Neural progenitor cell (in vitro differentiated cells): ENCODE measurements at regions not wholly inside any gene's neighbourhood (a gene's known extent, or its start where the extent isn't known, plus 50 kb on each side); places are given as distances from the start of the nearest gene placed in this dataset.

ENCODE experiments used
- DNase-seq: peaks from one replicate; pipeline ENCODE4 v3.0.0-alpha.2; 2016; ENCODE audit warnings: low spot score
- H2AFZ ChIP-seq: fragments of 200-600 bp; sonication (generic); replicated peaks from 2 replicates; pipeline ENCODE4 v1.6.1; 2016; ENCODE audit warnings: antibody characterized with exemption
- H3F3A ChIP-seq: fragments of 200-600 bp; sonication (generic); 2 replicates; pipeline ENCODE4 v1.6.1; 2016; ENCODE audit warnings: antibody characterized with exemption, low read depth
- H3K27ac ChIP-seq: fragments of 200-600 bp; sonication (generic); 2 replicates; pipeline ENCODE4 v1.5.1; 2016; ENCODE audit warnings: mild to moderate bottlenecking
- H3K27me3 ChIP-seq: fragments of 200-600 bp; sonication (generic); 2 replicates; pipeline ENCODE4 v1.6.1; 2016; ENCODE audit warnings: mild to moderate bottlenecking, moderate library complexity
- H3K36me3 ChIP-seq: fragments of 200-600 bp; sonication (generic); 2 replicates; pipeline ENCODE4 v1.5.1; 2016
- H3K4me1 ChIP-seq: fragments of 200-600 bp; sonication (generic); 2 replicates; pipeline ENCODE4 v1.6.1; 2016; ENCODE audit warnings: mixed run types
- H3K4me2 ChIP-seq: fragments of 200-600 bp; sonication (generic); 2 replicates; pipeline ENCODE4 v1.6.1; 2016
- H3K4me3 ChIP-seq: fragments of 200-600 bp; sonication (generic); 2 replicates; pipeline ENCODE4 v1.5.1; 2016
- H3K79me2 ChIP-seq: fragments of 200-600 bp; sonication (generic); 2 replicates; pipeline ENCODE4 v1.6.1; 2016; ENCODE audit warnings: low read depth
- H3K9ac ChIP-seq: fragments of 200-600 bp; sonication (generic); 2 replicates; pipeline ENCODE4 v1.6.1; 2016
- H3K9me3 ChIP-seq: fragments of 200-600 bp; sonication (generic); 2 replicates; pipeline ENCODE4 v1.5.1; 2016; ENCODE audit warnings: low read depth
- H4K20me1 ChIP-seq: fragments of 200-600 bp; sonication (generic); 2 replicates; pipeline ENCODE4 v1.6.1; 2016; ENCODE audit warnings: low read depth
- H3K27ac Mint-ChIP-seq: 3 replicates; pipeline ENCODE4 v1.8.0; 2021; ENCODE audit warnings: mixed read lengths
- H3K27me3 Mint-ChIP-seq: 2 replicates; pipeline ENCODE4 v1.8.0; 2022; ENCODE audit warnings: low read depth, mild to moderate bottlenecking, inconsistent platforms, moderate library complexity, mixed read lengths; ENCODE audit not compliant: insufficient read depth
- H3K36me3 Mint-ChIP-seq: 3 replicates; pipeline ENCODE4 v1.8.0; 2021; ENCODE audit warnings: mixed read lengths
- H3K4me1 Mint-ChIP-seq: 3 replicates; pipeline ENCODE4 v1.8.0; 2021; ENCODE audit warnings: mixed read lengths
- H3K4me3 Mint-ChIP-seq: 3 replicates; pipeline ENCODE4 v1.8.0; 2021; ENCODE audit warnings: mild to moderate bottlenecking, moderate library complexity, mixed read lengths
- H3K9me3 Mint-ChIP-seq: 3 replicates; pipeline ENCODE4 v1.8.0; 2020; ENCODE audit warnings: mixed read lengths
- CTCF ChIP-seq: fragments of 200-600 bp; sonication (generic); IDR thresholded peaks from 2 replicates; pipeline ENCODE4 v1.5.1; 2017; ENCODE audit warnings: antibody characterized with exemption, mild to moderate bottlenecking
- EZH2 ChIP-seq: fragments of 200-600 bp; sonication (generic); IDR thresholded peaks from 2 replicates; pipeline ENCODE4 v1.6.1; 2017; ENCODE audit warnings: antibody characterized with exemption, mild to moderate bottlenecking, moderate library complexity
- EZH2phosphoT487 ChIP-seq: fragments of 200-600 bp; sonication (generic); IDR thresholded peaks from 2 replicates; pipeline ENCODE4 v1.6.1; 2017; ENCODE audit warnings: antibody characterized with exemption

DNA sequence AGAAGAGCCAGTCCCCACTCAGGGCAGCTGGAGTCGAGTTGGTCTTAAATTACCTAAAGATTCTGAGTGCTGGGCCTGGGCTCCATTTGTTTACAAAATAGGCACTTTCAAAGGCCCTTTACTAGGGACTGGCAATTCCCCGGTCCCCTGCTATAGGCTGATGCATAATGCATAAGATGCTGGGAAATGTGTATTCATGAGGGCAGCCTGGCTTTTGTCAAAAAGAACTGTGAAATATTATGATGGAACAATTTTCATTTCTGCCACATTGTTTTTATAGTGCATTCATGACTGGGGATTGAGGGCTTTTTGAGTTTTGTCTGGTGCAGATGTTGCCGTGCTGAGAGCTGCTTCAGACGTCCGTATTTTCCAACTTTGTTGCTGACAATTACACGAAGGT is 617.0 kb upstream of the CDH5 start:
- Histone ChIP-seq H3K36me3 (no peaks in the 10 kb centered on the region), H3K4me2 (no peak overlapping the region), H3F3A (no peaks in the 10 kb centered on the region), H4K20me1 (no peaks in the 10 kb centered on the region), H2AFZ (no peak overlapping the region), H3K27me3 (no peaks in the 10 kb centered on the region), H3K27ac (no peak overlapping the region), H3K4me3 (no peak overlapping the region), H3K79me2 (no peaks in the 10 kb centered on the region), H3K9ac (no peak overlapping the region), H3K4me1 (peaks cover 15% of the 10 kb centered on the region), H3K9me3 (no peaks in the 10 kb centered on the region)
- Mint-ChIP-seq H3K4me1 (peaks cover 47% of the 10 kb centered on the region), H3K4me3 (no peak overlapping the region), H3K27ac (peak overlapping the region; percentile 73), H3K36me3 (no peaks in the 10 kb centered on the region), H3K9me3 (peaks cover 4% of the 10 kb centered on the region), H3K27me3 (peaks cover 16% of the 10 kb centered on the region)
- TF ChIP-seq EZH2 (no peak), EZH2phosphoT487 (no peak), CTCF (no peak)
- DNase-seq = no peak

GRCh38 chr16:65746941-65747340 is 619.5 kb upstream of the CDH5 start:
- no peak overlapping the region for H3K27ac ChIP-seq
- H3K27me3 ChIP-seq = no peaks in the 10 kb centered on the region
- H3K36me3 ChIP-seq = no peaks in the 10 kb centered on the region
- no peaks in the 10 kb centered on the region for H3K9me3 ChIP-seq
- H3K4me3 ChIP-seq = no peak overlapping the region
- H3K4me1 ChIP-seq = peaks cover 13% of the 10 kb centered on the region
- no peak overlapping the region for H2AFZ ChIP-seq
- TF ChIP-seq EZH2 = no peak
- no peak for TF ChIP-seq EZH2phosphoT487
- no peak for TF ChIP-seq CTCF
- H3K4me1 Mint-ChIP-seq = peaks cover 37% of the 10 kb centered on the region
- H3K4me3 Mint-ChIP-seq = no peak overlapping the region
- H3K36me3 Mint-ChIP-seq = no peaks in the 10 kb centered on the region
- no peak overlapping the region for H3K9ac ChIP-seq
- H3K4me2 ChIP-seq = no peak overlapping the region
- no peaks in the 10 kb centered on the region for H3K79me2 ChIP-seq
- H3K9me3 Mint-ChIP-seq = no peaks in the 10 kb centered on the region
- H3K27me3 Mint-ChIP-seq = peaks cover 14% of the 10 kb centered on the region
- DNase-seq = no peak
- H4K20me1 ChIP-seq = no peaks in the 10 kb centered on the region
- no peaks in the 10 kb centered on the region for H3F3A ChIP-seq
- no peak overlapping the region for H3K27ac Mint-ChIP-seq

- Histone ChIP-seq H3K4me1 (peaks cover 10% of the 10 kb centered on the region), H3K9ac (no peak overlapping the region), H3K79me2 (no peaks in the 10 kb centered on the region), H3K9me3 (no peaks in the 10 kb centered on the region), H3K4me2 (no peak overlapping the region), H2AFZ (no peak overlapping the region), H4K20me1 (no peaks in the 10 kb centered on the region), H3K27ac (no peak overlapping the region), H3K36me3 (no peaks in the 10 kb centered on the region), H3K4me3 (no peak overlapping the region), H3K27me3 (no peaks in the 10 kb centered on the region), H3F3A (no peaks in the 10 kb centered on the region)
- H3K9me3 Mint-ChIP-seq = no peaks in the 10 kb centered on the region
- no peak for DNase-seq
- peaks cover 26% of the 10 kb centered on the region for H3K4me1 Mint-ChIP-seq
- no peak overlapping the region for H3K4me3 Mint-ChIP-seq
- no peaks in the 10 kb centered on the region for H3K36me3 Mint-ChIP-seq
- peaks cover 11% of the 10 kb centered on the region for H3K27me3 Mint-ChIP-seq
- no peak overlapping the region for H3K27ac Mint-ChIP-seq
- TF ChIP-seq EZH2phosphoT487 (no peak), CTCF (no peak), EZH2 (no peak)
Observed at GRCh38 chr16:65745201-65745708, 621.2 kb upstream of the CDH5 start.
